GM18907 (cell line): ENCODE measurements at regions not wholly inside any gene's neighbourhood (a gene's known extent, or its start where the extent isn't known, plus 50 kb on each side); places are given as distances from the start of the nearest gene placed in this dataset.
A peak's percentile ranks its signal among the peaks of the same experiment; 100 is the strongest.

Experiments used
- ATAC-seq: cut with Tn5 transposase; IDR thresholded peaks from one replicate; pipeline ENCODE4 v1.9.1; 2021; ENCODE audit warnings: mild to moderate bottlenecking, moderate library complexity; ENCODE audit not compliant: unreplicated experiment

DNA sequence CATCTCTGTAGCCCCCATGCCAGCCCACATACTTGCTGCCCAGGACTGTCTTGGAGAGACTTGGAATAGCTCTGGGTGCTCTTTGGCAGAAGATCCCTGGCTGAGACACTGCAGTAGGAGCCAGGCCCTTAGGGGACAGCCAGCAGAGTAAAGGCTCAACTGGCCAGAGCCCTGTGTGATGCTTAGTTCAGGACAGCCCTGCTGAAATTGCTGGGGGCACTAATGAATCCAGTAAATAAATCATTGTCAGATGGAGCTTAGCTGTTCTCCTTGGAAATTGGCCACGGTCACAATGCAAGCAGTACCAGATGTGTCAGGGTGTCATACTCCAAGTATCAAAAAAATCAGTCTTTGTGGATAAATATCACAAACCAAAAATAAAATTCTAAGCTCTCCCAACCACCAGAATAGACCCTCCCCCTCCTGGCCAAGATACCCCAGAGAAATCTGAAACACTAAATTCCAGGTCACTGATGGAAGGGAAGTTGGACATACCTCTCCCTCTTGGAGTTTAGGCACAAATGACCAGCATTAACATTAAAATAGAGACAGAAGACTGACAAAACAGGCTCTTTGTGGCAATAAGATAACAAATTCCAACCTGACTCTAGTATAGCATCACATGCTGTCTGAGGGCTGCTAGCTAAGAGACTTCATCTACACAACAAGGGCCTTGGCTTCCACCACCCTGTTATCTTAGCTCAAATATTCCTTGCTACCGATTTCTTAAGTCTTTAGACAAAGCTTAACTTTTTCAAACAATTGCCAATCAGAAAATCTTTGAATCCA is 83.2 kb upstream of the DNAH14 start:
- no peak for ATAC-seq

DNA sequence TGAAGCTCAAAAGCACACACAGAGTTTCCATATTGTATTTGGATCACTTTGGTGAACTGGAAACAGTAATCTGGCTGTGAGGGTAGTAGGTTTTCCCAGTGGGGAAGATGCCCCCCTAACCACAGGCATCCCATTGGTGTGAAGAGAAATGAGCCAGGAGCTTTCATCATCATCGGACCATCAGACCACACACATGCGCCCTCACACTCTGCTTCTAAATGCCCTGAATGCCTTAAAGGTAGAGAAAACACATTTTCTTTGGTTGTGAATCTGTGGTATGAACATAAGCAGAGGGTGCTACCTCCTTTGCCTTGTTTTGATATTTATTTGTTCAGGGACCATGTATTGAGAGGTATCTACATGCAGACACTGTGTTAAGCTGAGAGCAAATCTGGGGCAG is 79.0 kb upstream of the DNAH14 start:
- ATAC-seq = no peak

DNA sequence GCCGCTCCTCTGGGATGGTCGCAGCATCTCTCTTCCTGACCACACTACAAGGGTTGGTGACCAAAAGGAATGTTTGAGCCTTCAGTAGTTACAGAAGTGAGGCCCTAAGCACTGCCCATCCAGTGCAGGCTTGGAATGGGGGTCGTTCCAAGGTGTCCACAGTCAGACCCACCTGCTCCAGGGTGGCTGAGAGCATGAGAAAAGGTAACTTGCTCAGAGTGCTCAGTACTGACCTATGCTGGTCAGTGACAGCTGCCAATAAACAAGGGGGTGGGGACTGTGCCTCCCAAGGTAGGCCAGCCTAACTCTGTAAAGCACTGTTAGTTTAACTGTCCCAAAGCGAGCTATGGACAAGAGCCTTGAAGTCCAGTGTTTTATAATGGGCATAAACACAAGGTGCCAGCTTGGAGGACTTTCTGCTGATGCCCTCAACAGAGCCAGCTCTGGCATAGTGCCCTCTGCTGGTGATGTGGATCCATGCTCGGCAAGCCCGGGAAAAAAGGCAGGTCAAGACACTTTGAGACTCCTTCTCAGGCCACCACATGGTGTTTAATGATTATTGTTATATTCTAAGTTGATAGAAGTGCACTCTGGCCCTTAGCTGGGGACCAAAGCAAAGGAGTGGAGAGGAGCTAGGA is 78.1 kb upstream of the DNAH14 start:
- peak; percentile 71 for ATAC-seq

DNA sequence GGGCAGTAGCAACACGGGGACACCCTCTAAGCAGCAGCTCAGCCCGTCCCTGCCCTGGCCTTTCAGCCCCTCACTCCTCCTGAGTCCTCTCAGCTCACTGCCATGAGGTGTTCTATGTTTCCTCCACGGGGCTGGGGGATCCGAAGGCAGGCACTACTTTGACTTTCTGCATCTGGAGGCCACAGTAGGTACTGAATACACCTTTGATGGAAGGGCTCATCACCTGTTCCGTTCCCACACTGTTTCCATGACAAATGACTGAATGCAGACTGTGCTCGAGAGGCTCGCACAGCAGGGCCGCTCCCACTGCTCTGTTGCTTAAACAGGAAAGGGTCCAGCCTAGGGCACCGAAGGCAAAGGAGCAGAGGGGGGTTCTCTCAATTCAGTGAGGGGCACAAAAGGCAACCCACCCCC is 77.6 kb upstream of the DNAH14 start:
- peak; percentile 23 for ATAC-seq

DNA sequence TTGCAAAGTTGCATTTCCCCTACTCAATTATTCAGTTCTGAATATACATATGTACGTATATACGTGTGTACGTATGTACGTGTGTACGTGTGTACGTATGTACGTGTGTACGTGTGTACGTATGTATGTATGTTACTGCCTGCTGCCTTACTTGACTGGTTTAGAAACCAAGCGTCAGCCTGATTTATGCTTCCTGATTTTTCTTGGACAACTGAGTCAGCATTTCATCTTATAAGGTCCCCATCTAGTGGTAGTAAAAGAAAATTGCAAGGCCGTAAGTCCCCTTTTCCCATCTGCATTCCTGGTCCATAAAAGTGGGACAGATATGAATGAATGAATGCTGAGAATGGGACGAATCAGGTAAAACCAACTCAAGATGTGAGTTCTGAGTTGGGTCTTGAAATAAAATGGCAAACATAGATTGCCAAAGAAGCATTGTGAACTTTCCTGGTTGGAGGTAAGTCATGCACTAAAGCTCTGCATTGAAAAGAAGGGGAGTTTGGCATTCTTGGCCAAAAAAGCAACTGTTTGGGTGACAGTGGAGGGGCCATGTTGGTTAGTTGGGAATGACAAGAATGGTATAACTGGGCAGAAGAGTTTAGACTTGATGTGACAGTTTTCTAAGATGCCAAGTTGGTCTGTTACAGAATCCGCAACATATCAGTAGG is 76.4 kb upstream of the DNAH14 start:
- ATAC-seq = no peak

DNA sequence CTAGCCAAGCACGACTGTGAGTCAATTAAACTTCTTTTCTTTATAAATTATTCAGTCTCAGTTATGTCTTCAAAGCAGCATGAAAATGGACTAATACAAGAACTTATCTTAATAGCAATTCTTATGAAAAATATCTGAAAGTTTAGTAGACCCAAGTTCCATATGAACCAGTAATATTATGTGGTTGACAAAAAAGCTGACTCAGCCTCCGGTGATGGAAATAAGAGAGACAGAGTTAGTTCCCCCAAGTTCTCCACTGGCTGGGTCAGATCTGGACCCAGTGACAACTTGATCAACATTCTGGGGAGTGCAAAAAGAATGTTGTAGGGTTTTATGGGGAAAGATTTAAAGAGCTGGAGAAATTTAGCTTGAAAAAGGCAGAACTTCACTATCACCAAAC is 72.5 kb upstream of the DNAH14 start:
- ATAC-seq = no peak

DNA sequence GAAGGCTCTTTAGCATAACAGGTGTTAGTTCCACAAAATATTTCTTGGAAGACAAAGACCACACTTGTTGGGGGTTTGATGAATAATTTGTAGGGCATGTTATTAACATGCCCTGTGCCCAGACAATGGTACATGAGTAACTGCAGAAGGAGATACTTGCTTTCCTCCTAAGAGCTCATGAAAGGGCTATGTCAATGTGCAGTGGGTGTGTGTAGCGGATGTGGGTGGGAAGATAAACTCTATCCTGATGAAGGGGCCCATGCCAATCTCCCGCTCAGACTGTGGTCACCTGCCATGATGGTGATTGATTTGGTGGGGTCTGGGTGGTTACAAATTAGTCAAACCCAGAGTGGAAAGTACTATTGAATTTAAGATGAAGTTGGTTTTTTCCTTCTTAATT is 69.8 kb upstream of the DNAH14 start:
- ATAC-seq = no peak

DNA sequence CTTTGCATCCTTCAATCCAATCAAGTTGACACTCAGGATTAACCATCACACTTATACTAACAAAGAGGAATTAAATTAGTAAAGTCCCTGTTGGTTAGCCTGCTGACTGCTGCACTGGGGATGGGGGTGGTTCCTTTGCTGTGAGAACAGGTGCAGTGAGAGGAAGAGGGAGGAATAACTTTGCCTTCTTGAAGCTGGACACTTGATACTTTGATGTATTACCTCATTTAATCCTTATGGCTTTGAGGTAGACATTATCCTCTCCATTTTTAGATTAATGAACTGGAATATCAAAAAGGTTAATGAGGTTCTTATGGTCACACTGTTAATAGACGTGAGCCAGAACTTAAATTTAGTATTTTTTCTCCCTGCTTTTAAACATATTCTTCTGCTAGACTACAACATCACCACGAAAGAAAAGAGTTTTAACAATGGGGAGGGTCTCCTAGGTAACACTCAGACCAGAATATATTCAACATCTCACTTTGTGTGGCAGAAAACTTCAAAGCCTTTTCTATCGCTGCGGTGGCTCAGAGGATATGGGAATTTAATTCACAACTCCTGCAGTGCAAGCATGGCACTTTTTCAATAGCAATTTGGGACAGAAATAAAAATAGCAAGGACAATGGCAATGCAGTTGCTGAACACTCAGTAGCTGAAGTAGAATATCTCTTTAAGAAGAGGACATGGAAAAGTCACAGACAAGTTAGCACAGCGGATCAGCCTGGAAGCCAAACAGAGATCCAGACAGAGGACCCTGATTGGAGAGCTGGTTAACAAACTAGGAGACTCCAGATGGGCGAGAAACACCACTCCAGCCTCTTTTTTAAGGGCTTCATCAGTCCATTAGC is 68.8 kb upstream of the DNAH14 start:
- no peak for ATAC-seq

DNA sequence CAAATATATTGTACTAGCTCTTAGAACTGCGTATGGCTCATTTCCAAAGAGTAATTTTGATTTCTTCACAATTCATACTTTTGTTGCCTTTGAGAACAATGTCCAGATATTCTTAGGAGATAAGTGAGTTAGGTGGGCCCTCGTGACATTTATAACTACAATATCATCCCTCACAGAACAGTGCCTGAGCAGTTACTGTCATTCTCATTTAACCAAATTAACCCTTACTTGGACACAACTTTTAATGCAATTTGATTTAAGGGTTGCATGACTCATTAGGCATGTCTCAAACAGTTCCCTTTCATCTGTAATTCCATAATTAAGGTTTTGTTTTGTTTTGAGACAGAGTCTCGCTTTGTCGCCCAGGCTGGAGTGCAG is 68.1 kb upstream of the DNAH14 start:
- ATAC-seq = no peak

DNA sequence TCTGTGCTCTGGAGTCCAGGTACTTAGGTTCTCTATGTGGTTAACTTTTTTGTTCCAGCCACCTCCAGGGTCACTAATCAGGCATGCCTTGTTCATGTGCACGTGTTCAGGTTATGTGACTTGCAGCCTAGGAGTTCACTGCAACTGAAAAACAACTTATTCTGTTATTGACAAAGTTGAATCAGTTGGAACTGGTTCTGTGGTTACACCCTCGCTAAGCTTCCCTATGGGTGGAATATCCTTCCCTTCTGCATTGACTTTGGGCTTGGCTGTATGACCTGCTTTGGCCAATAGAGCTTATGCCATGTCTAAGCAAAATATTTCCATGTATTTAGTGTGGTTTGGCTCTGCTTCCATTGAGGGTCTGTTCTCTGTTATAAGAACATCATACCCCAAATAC is 66.0 kb upstream of the DNAH14 start:
- ATAC-seq = no peak

DNA sequence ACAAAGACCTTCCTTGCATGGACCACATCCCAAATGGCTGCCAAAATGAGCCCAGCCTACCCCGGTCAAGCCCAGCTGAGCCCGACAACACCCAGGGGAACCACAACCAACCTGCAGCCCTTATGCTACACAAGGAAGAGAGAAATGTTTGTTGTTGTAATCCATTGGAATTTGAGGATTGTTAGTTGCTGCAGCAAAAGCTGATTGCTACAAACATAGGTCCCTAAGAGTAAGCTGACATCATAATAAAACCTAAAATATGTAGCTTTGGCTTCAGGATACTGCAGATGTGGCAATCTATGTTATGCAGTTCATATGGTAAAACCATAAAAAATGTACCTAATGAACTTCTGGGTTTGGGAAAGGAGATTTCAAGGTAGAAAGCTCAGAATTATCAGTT is 65.5 kb upstream of the DNAH14 start:
- ATAC-seq = no peak

DNA sequence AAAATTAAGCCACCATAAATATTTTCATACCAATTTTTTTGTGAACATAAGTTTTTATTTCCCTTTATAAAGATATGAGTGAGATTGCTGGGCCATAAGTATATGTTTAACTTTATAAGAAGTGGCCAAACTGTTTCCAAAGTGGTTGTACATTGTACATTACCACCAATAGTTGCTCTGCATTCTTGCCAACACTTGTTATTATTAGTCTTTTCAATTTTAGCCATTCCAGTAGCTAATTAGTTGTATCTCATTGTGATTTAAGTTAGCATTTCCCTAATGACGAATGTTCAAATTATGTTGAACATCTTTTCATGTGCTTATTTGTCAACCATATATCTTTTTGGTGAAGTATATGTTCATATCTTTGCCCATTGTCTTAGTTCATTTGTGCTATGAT is 64.0 kb upstream of the DNAH14 start:
- ATAC-seq = no peak

DNA sequence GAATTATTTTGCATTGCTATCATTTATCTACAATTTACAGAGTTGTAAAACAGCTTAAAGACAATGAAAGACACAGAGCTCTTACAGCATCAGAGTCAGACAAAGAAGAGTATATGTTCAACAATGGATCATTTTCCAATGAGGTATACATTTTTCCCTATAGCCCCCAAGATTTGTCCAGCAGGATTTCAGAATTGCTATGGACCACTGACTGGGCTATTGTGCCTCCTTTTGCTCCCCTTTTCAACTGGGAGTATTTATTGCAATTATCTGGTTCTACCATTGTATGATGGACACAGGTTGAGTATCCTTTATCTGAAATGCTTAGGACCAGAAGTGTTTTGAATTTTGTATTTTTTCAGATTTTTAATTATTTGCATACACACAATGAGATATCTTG is 62.5 kb upstream of the DNAH14 start:
- ATAC-seq = no peak

DNA sequence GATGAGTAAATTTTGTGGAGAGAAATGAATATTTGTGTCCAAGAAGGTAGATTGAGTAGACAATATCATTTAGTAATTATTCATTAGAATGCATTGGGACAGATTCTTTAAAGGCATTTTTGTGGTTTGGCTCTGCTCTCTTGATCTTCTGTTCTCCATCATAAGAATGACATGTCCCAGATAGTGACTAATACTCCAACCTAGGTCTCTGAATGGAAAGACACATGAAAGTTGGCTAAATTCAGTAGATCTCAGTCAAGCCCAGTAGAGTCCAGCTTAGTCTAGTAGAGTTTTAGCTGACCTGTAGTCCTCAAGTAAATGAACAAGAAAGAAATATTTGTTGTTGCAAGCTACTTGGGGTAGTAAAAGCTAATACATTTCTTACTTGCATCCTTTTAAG is 61.8 kb upstream of the DNAH14 start:
- no peak for ATAC-seq

DNA sequence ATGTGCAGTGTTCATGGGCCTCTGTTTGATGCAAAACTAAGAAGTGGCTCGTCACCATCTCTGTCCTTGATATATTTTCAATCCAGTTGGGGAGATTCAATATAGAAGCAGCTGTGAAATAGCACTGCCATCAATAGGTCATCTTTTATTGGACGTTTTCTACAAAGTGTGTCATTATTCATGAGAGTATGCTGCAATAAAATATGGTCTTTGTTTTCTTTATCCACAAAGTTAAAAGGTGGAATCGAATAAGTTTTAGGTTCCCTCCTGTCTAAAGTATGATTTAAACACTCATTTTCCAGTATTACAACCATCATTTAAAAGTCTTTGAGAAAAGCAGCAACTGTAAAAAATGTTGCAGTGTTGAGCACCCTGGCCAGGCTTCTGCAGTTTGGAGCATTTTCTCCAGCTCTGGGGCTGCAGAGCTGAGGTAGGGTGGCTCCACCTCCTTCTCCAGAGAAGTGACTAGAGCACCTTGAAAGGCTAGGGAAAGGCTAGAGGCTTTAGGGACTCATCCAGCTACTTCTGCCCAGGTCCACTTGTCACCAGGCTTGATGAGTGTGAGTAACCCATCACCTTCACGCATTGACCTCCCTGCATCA is 56.5 kb upstream of the DNAH14 start:
- ATAC-seq = no peak

DNA sequence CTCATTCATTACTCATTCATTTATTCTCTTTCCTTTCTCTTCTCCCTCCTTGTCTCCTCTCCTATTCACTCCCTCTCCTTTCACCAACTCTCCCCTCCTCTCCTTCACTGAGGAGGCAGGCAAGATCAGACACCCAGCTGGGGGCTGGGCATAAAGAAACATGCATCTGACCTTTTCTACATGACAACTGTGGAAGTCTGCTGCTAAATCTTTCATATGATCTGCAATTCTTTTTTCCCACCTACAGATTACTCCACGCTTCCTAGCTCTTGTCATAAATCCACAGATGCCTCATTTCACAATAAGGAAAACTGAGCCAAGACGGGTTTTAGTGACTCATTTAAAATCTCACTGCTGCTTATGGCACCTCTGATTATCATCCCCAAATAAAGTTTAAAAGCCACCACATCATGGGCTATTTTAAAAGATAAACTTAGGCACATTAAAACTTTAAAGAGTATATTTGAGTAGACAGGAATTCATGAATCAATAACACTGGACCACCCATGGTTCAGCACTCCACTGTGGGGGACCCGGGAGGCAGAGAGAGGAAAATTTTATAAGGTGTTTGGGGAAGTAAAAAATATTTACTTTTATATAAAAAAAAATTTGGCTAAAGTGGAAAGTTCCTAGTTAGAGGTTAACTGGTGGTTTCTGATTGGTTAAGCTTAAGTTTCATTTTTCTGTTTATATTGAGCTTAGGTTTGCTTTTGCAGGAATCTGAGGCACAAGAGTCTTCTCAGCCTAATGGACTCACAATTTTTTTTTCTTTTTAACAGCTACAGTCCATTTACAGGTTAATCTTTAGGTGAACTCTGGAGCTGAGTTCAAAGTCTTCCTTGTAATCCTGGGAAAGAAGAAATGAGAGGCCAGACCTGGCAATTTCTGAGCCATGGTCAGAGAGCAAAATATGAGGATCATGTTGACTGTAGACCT is 55.8 kb upstream of the DNAH14 start:
- ATAC-seq = no peak

DNA sequence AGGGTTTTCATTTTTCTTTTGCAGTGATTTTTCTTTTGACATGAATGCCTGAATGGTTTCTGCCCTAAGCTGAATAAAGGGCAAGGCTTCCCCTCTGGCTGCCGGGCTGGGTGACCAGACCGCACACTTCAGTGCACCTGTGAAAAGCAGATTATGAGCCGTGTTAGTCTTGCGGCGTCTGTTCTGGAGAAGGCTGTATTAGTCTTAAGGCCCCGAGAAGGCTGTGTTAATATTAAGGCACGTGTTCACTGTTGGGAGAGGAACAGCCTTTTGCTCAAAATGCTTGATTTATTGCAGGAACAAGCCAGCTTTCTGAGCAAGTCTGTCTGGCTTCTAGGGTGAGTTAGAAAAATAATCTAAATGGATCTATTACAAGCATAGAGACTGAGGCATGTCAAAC is 54.7 kb upstream of the DNAH14 start:
- ATAC-seq = no peak

DNA sequence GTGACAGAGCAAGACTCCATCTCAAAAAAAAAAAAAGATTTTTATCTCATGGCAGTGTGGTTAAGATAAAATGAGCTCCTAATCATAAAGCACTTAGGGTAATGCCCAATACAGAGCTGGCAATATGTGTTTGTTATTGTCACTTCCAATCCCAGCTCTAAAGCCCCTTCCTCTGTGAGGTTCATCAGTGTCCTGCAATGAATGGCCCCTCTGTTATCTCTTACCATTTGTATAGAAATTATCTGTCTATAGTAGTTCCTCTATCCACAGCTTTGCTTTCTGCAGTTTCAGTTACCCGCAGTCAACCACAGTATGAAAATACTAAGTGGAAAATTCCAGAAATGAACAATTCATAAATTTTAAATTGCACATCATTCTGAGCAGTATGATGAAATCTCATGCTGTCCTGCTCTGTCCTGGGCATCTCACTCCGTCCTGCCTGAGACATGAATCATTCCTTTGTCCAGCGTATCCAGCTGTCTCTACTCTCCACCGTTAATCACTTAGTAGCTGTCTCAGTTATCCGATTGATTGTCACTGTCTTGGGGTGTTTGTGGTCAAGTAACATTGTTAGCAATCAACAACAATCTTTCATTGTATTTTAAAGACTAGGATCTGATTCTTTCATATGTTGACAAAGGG is 50.2 kb upstream of the DNAH14 start:
- no peak for ATAC-seq
